Parathyroid adenoma (tissue), 2 donors: ENCODE measurements at regions not wholly inside any gene's neighbourhood (a gene's known extent, or its start where the extent isn't known, plus 50 kb on each side); places are given as distances from the start of the nearest gene placed in this dataset.

Source experiments
- H2AFZ ChIP-seq: fragments of 300-600 bp; sonication (generic); one replicate; pipeline ENCODE4 v1.7.0; 2017; ENCODE audit warnings: antibody characterized with exemption, mild to moderate bottlenecking
- H3K27ac ChIP-seq: fragments of 300-600 bp; sonication (generic); one replicate; pipeline ENCODE4 v1.7.0; 2017
- H3K27me3 ChIP-seq: fragments of 300-600 bp; sonication (generic); one replicate; pipeline ENCODE4 v1.7.0; 2017; ENCODE audit warnings: low read length; ENCODE audit not compliant: control insufficient read depth, insufficient read depth
- H3K36me3 ChIP-seq: fragments of 300-600 bp; sonication (generic); one replicate; pipeline ENCODE4 v1.7.0; 2017; ENCODE audit warnings: low read length; ENCODE audit not compliant: control insufficient read depth, insufficient read depth
- H3K4me1 ChIP-seq: fragments of 300-600 bp; sonication (generic); one replicate; pipeline ENCODE4 v1.7.0; 2017; ENCODE audit warnings: control low read depth
- H3K4me2 ChIP-seq: fragments of 300-600 bp; sonication (generic); one replicate; pipeline ENCODE4 v1.7.0; 2017; ENCODE audit warnings: low read length
- H3K4me3 ChIP-seq: fragments of 300-600 bp; sonication (generic); one replicate; pipeline ENCODE4 v1.7.0; 2017; ENCODE audit warnings: low read depth, low read length
- H3K79me2 ChIP-seq: fragments of 300-600 bp; sonication (generic); one replicate; pipeline ENCODE4 v1.7.0; 2017; ENCODE audit warnings: control low read depth
- H3K9ac ChIP-seq: fragments of 300-600 bp; sonication (generic); one replicate; pipeline ENCODE4 v1.7.0; 2017; ENCODE audit warnings: mild to moderate bottlenecking
- H3K9me3 ChIP-seq: fragments of 300-600 bp; sonication (generic); one replicate; pipeline ENCODE4 v1.7.0; 2017; ENCODE audit warnings: low read length; ENCODE audit not compliant: control insufficient read depth
- TF ChIP-seq, protein P1 (sequence below): fragments of 300-600 bp; sonication (generic); IDR thresholded peaks from one replicate; pipeline ENCODE4 v1.7.0; 2017; ENCODE audit warnings: antibody characterized with exemption, mild to moderate bottlenecking
- donor health status: primary hyperparathyroidism.

DNA sequence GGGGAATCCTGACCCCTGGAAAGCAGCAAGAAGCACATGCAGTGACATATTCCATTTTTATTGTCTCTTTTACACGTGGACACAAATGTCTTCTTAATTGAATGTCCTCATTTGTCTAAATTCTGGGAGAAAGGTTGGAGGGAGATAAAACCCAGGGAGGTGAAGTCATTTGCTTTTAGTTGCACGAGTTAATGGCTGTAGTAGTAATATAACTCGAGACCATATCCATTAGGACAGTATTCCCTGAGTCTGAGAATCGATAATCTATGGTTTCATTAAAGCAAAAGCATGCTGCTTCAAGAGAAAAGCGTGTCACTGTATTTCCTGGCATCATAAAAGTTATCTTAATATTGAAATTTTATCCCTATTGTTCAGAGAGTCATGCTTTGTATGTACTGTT, 216.0 kb upstream of the PELI2 start:
- Histone ChIP-seq H3K9ac (no peak overlapping the region), H3K9me3 (no peaks in the 10 kb centered on the region), H3K4me3 (no peak overlapping the region), H3K4me1 (no peaks in the 10 kb centered on the region), H3K79me2 (no peaks in the 10 kb centered on the region), H2AFZ (no peak overlapping the region), H3K36me3 (no peaks in the 10 kb centered on the region), H3K4me2 (no peak overlapping the region), H3K27me3 (no peaks in the 10 kb centered on the region), H3K27ac (no peak overlapping the region)
- TF ChIP-seq, protein P1, sequence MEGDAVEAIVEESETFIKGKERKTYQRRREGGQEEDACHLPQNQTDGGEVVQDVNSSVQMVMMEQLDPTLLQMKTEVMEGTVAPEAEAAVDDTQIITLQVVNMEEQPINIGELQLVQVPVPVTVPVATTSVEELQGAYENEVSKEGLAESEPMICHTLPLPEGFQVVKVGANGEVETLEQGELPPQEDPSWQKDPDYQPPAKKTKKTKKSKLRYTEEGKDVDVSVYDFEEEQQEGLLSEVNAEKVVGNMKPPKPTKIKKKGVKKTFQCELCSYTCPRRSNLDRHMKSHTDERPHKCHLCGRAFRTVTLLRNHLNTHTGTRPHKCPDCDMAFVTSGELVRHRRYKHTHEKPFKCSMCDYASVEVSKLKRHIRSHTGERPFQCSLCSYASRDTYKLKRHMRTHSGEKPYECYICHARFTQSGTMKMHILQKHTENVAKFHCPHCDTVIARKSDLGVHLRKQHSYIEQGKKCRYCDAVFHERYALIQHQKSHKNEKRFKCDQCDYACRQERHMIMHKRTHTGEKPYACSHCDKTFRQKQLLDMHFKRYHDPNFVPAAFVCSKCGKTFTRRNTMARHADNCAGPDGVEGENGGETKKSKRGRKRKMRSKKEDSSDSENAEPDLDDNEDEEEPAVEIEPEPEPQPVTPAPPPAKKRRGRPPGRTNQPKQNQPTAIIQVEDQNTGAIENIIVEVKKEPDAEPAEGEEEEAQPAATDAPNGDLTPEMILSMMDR: no peak

GRCh38 chr14:55904086-55904485, 214.1 kb upstream of the PELI2 start:
- Histone ChIP-seq H3K4me2 (no peak overlapping the region), H3K4me3 (no peak overlapping the region), H2AFZ (no peak overlapping the region), H3K36me3 (no peaks in the 10 kb centered on the region), H3K9ac (no peak overlapping the region), H3K79me2 (no peaks in the 10 kb centered on the region), H3K27ac (no peak overlapping the region), H3K4me1 (no peaks in the 10 kb centered on the region), H3K9me3 (no peaks in the 10 kb centered on the region), H3K27me3 (no peaks in the 10 kb centered on the region)
- TF ChIP-seq, protein P1: no peak

DNA sequence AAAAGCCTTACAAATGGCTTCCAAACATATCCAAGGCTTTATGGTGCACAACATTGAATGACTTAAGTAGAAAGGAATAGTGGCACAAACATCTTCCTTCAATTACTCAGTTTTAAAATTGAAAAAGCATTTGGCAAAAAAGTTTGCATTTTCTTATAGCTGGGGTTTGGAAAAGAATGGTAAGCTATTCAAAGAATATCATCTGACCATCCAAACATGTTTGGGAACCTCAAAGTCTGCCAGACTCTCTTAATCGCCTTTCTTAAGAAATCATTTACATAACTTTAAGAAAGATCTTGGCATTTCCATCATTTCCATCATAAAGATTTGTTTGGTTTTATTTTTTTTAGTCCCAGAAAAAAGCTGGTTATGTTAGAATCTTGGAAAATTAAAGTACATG, 210.1 kb upstream of the PELI2 start:
- H3K4me2 ChIP-seq: no peak overlapping the region
- H3K36me3 ChIP-seq: no peaks in the 10 kb centered on the region
- H3K9ac ChIP-seq: no peak overlapping the region
- H2AFZ ChIP-seq: no peak overlapping the region
- no peak overlapping the region for H3K4me3 ChIP-seq
- H3K27me3 ChIP-seq: no peaks in the 10 kb centered on the region
- no peaks in the 10 kb centered on the region for H3K9me3 ChIP-seq
- TF ChIP-seq, protein P1: no peak
- no peak overlapping the region for H3K27ac ChIP-seq
- H3K4me1 ChIP-seq: no peaks in the 10 kb centered on the region
- no peaks in the 10 kb centered on the region for H3K79me2 ChIP-seq

DNA sequence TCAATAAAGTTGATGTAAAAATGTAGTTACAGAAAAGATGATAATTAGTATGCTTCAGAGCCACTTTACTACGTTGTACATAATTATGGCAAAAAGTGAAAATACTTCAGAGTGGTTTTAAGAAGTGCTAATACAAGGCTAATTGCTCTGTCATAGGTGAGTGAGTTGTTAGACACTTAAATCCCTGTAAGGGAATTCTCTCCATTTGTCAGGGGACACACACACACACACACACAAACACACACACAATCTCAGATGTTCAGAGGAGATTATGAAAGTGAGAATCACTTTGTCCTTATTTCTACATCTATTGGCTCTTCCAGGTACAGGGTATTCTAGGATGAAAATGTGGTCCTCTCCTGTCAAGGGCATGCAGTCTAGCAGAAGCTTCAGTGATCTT, 208.3 kb upstream of the PELI2 start:
- Histone ChIP-seq H3K9ac (no peak overlapping the region), H3K27me3 (no peaks in the 10 kb centered on the region), H2AFZ (no peak overlapping the region), H3K36me3 (no peaks in the 10 kb centered on the region), H3K79me2 (no peaks in the 10 kb centered on the region), H3K4me3 (no peak overlapping the region), H3K27ac (no peak overlapping the region), H3K9me3 (no peaks in the 10 kb centered on the region), H3K4me2 (no peak overlapping the region), H3K4me1 (no peaks in the 10 kb centered on the region)
- TF ChIP-seq, protein P1: no peak

GRCh38 chr14:55910601-55911243, 207.5 kb upstream of the PELI2 start:
- H3K4me2 ChIP-seq: no peak overlapping the region
- H3K79me2 ChIP-seq: no peaks in the 10 kb centered on the region
- no peaks in the 10 kb centered on the region for H3K27me3 ChIP-seq
- no peak overlapping the region for H2AFZ ChIP-seq
- no peak overlapping the region for H3K27ac ChIP-seq
- no peaks in the 10 kb centered on the region for H3K9me3 ChIP-seq
- no peaks in the 10 kb centered on the region for H3K36me3 ChIP-seq
- no peaks in the 10 kb centered on the region for H3K4me1 ChIP-seq
- H3K4me3 ChIP-seq: no peak overlapping the region
- TF ChIP-seq, protein P1: no peak
- H3K9ac ChIP-seq: no peak overlapping the region
